K562 (cell line): ENCODE measurements at regions not wholly inside any gene's neighbourhood (a gene's known extent, or its start where the extent isn't known, plus 50 kb on each side); places are given as distances from the start of the nearest gene placed in this dataset.
A peak's percentile ranks its signal among the peaks of the same experiment; 100 is the strongest.

Source experiments
- ATAC-seq: fragments of 200-7000 bp; cut with Tn5 transposase; 3 replicates; pipeline ENCODE4 v1.9.1; 2020; ENCODE audit warnings: moderate library complexity
- BruUV-seq: library from RNA; stranded (reverse); fragments of 400-500 nt; replicated peaks from 2 replicates; lab custom pipeline; 2021; lab: Mats Ljungman, UMichigan
- CTCF ChIA-PET: fragments of 300-600 bp; formaldehyde crosslinking; extraction: SDS; loops from one replicate; lab custom pipeline; 2021; ENCODE audit warnings: low intra/inter-chr PET ratio; lab: Yijun Ruan, JAX
- POLR2A ChIA-PET: fragments of 300-600, 350-650 bp; sonication (Branson Sonifier 250); formaldehyde crosslinking; extraction: SDS; loops from one replicate; lab custom pipeline; 2021; ENCODE audit warnings: antibody characterized with exemption, inconsistent platforms; lab: Yijun Ruan, JAX
- DNase-seq, 4 experiments: peaks; one replicate each; pipeline versions ENCODE4 v3.0.0 to v3.0.0-alpha.2; 2011 to 2018; ENCODE audit warnings: low spot score in 3 of 4, mixed read lengths in 3 of 4; ENCODE audit errors: extremely low read depth in 1 of 4
- FAIRE-seq: peaks from 2 replicates; lab custom pipeline; 2011; peaks lifted over from hg19 to GRCh38; lab: Jason Lieb, UNC
- H2AFZ ChIP-seq: 2 replicates; pipeline ENCODE4 v1.6.0; 2011; ENCODE audit warnings: low read depth, low read length, control low read depth, inconsistent platforms
- H3K27ac ChIP-seq: fragments of 200-600 bp; 3 replicates; pipeline ENCODE4 v1.8.0; 2011; ENCODE audit warnings: low read depth, mild to moderate bottlenecking, control low read depth, inconsistent platforms, low read length, moderate library complexity, mixed read lengths; ENCODE audit errors: extremely low read depth
- H3K27me3 ChIP-seq, 2 experiments: fragments of 300-600 bp in 1 of 2; 2 replicates in 1 of 2; 3 replicates in 1 of 2; pipeline versions ENCODE4 v1.6.0 to v1.8.0; 2011; ENCODE audit warnings: inconsistent platforms in 2 of 2, low read length in 2 of 2, mild to moderate bottlenecking in 1 of 2, mixed read lengths in 1 of 2, moderate library complexity in 1 of 2; ENCODE audit not compliant: control insufficient read depth in 2 of 2, insufficient read depth in 2 of 2
- H3K36me3 ChIP-seq: fragments of 300-600 bp; 3 replicates; pipeline ENCODE4 v1.8.0; 2011; ENCODE audit warnings: mild to moderate bottlenecking, low read length, inconsistent platforms; ENCODE audit not compliant: control insufficient read depth, insufficient read depth
- H3K4me1 ChIP-seq, 2 experiments: fragments of 200-600 bp in 1 of 2; replicated peaks in 1 of 2; 2 replicates in 1 of 2; 3 replicates in 1 of 2; pipeline versions ENCODE4 v1.5.1 to v1.8.0; 2011; ENCODE audit warnings: inconsistent platforms in 2 of 2, low read length in 2 of 2, mild to moderate bottlenecking in 1 of 2, mixed read lengths in 1 of 2, moderate library complexity in 1 of 2; ENCODE audit not compliant: control insufficient read depth in 2 of 2, insufficient read depth in 2 of 2
- H3K4me2 ChIP-seq: 2 replicates; pipeline ENCODE4 v1.6.1; 2011; ENCODE audit warnings: low read length, control low read depth, inconsistent platforms, mixed read lengths; ENCODE audit not compliant: insufficient read depth
- H3K4me3 ChIP-seq: fragments of 200-600 bp; sonication (generic), shearing (Covaris generic); 2 replicates; pipeline ENCODE4 v1.5.1; 2016; ENCODE audit warnings: control low read depth, inconsistent platforms
- H3K79me2 ChIP-seq: fragments of 200-600 bp; 3 replicates; pipeline ENCODE4 v1.8.0; 2011; ENCODE audit warnings: low read length, inconsistent platforms; ENCODE audit not compliant: control insufficient read depth, insufficient read depth
- H3K9ac ChIP-seq, 2 experiments: 2 replicates each; pipeline versions ENCODE4 v1.6.0 to v1.6.1; 2011; ENCODE audit warnings: low read depth in 2 of 2, low read length in 2 of 2, control low read depth in 1 of 2, inconsistent platforms in 1 of 2, mild to moderate bottlenecking in 1 of 2, mixed read lengths in 1 of 2; ENCODE audit not compliant: insufficient read depth in 1 of 2
- H3K9me1 ChIP-seq: one replicate; pipeline ENCODE4 v1.6.0; 2011; ENCODE audit warnings: inconsistent platforms, mild to moderate bottlenecking, low read length, moderate library complexity; ENCODE audit not compliant: control insufficient read depth, insufficient read depth
- H3K9me3 ChIP-seq: replicated peaks from 2 replicates; pipeline ENCODE4 v1.5.1; 2011; ENCODE audit warnings: low read depth, low read length, inconsistent platforms; ENCODE audit not compliant: control insufficient read depth, insufficient read depth
- H4K20me1 ChIP-seq: replicated peaks from 2 replicates; pipeline ENCODE4 v1.6.1; 2011; ENCODE audit warnings: low read length, inconsistent platforms, mixed read lengths; ENCODE audit not compliant: control insufficient read depth, insufficient read depth
- ATF1 ChIP-seq, 2 experiments: fragments of 450-650 bp in 1 of 2; IDR thresholded peaks; 2 replicates each; pipeline ENCODE4 v1.6.1; 2016; ENCODE audit warnings: missing compliant biosample characterization in 1 of 2, missing genetic modification characterization in 1 of 2
- ATF3 ChIP-seq, 2 experiments: fragments of 450-650 bp in 1 of 2; sonication (generic) in 1 of 2; formaldehyde crosslinking in 1 of 2; IDR thresholded peaks in 1 of 2; conservative IDR thresholded peaks in 1 of 2; 2 replicates each; pipeline versions ENCODE4 v1.6.1 to v1.8.1; 2016 to 2023; ENCODE audit warnings: mild to moderate bottlenecking in 2 of 2, moderate library complexity in 2 of 2, inconsistent platforms in 1 of 2, missing genetic modification reagents in 1 of 2
- CAMTA2 ChIP-seq: fragments of 250-450 bp; sonication (Bioruptor Pico); conservative IDR thresholded peaks from 2 replicates; pipeline ENCODE4 v1.5.1; 2022
- ZBTB40 ChIP-seq, 2 experiments: fragments of 450-650 bp in 1 of 2; sonication (generic) in 1 of 2; formaldehyde crosslinking in 1 of 2; IDR thresholded peaks; 2 replicates each; pipeline versions ENCODE4 v1.7.1 to v1.9.0; 2016 to 2022; ENCODE audit warnings: inconsistent platforms in 1 of 2, mild to moderate bottlenecking in 1 of 2, missing genetic modification reagents in 1 of 2
- WGBS: fragments of 100-300 bp; shearing (Covaris generic); methylation state at CpG from one replicate; pipeline ENCODE4 v1.1.6; 2016; ENCODE audit warnings: low coverage, mixed read lengths; ENCODE audit not compliant: insufficient coverage; ENCODE audit errors: missing lambda C conversion rate; 5-methylcytosine and 5-hydroxymethylcytosine counted together
- in situ Hi-C: fragments of 300-500 bp; cut with MboI; formaldehyde crosslinking; loops from 4 replicates; pipeline ENCODE4 v1.15.0; 2018; ENCODE audit warnings: inconsistent platforms, mixed read lengths
- intact Hi-C: fragments of 100-400 bp; cut with micrococcal nuclease; formaldehyde crosslinking; loops from 2 replicates; pipeline ENCODE4 v1.14.2; 2022

GRCh38 chr17:33442320-33442719 lies 149.2 kb upstream of the ASIC2 start:
- ChIA-PET POLR2A (no interaction called here), CTCF (no interaction called here)
- H3K4me2 ChIP-seq: no peak overlapping the region
- FAIRE-seq: no peak
- H3K9me3 ChIP-seq: no peaks in the 10 kb centered on the region
- no peak overlapping the region for H3K27ac ChIP-seq
- H4K20me1 ChIP-seq: no peaks in the 10 kb centered on the region
- H3K36me3 ChIP-seq: no peaks in the 10 kb centered on the region
- 6% methylated on average over 1 of the region's 1 CpG for WGBS
- no peak for TF ChIP-seq ATF1 (CRISPR knock-in tag; IDR thresholded peaks at IDR 0.05)
- no peak for TF ChIP-seq ATF1 (tag; IDR thresholded peaks at IDR 0.05)
- peak; percentile 26; the same call in 1 of the 2 replicates for TF ChIP-seq ATF3 (IDR thresholded peaks at IDR 0.05)
- TF ChIP-seq ATF3 (CRISPR knock-in tag; conservative IDR thresholded peaks at IDR 0.05): no peak
- no peak overlapping the region for H3K9ac ChIP-seq
- no peak for ATAC-seq
- peaks cover 5 to 6% of the 10 kb centered on the region in 2 experiments; a peak in 4 of 5 replicates for H3K27me3 ChIP-seq
- no TSS peak for BruUV-seq
- intact Hi-C loops (no loop called here), in situ Hi-C loops (no loop called here)
- no peaks in the 10 kb centered on the region for H3K9me1 ChIP-seq
- DNase-seq: no peak
- no peak overlapping the region for H3K4me3 ChIP-seq
- H2AFZ ChIP-seq: no peak overlapping the region
- no peaks in the 10 kb centered on the region for H3K4me1 ChIP-seq
- no peaks in the 10 kb centered on the region for H3K79me2 ChIP-seq

GRCh38 chr17:33444731-33445130 lies 151.6 kb upstream of the ASIC2 start:
- WGBS: 0% methylated on average over 3 of the region's 3 CpGs
- in situ Hi-C loops: no loop called here
- Histone ChIP-seq H3K4me1 (no peaks in the 10 kb centered on the region), H3K4me3 (no peak overlapping the region), H3K9me3 (no peaks in the 10 kb centered on the region), H3K36me3 (no peaks in the 10 kb centered on the region), H4K20me1 (no peaks in the 10 kb centered on the region), H3K27me3 (peaks cover 5 to 6% of the 10 kb centered on the region in 2 experiments; a peak in 4 of 5 replicates), H3K4me2 (no peak overlapping the region), H3K27ac (no peak overlapping the region), H2AFZ (no peak overlapping the region), H3K9me1 (no peaks in the 10 kb centered on the region), H3K9ac (no peak overlapping the region), H3K79me2 (no peaks in the 10 kb centered on the region)
- BruUV-seq: no TSS peak
- no peak for DNase-seq
- TF ChIP-seq ZBTB40 (IDR thresholded peaks at IDR 0.05) (peak; percentile 90), ZBTB40 (CRISPR knock-in tag; IDR thresholded peaks at IDR 0.05) (no peak; the same call in 1 of the 2 replicates), CAMTA2 (no peak)
- ATAC-seq: no peak
- POLR2A ChIA-PET: interaction anchor here (1.0 to 1.2 kb wide), 2 partner anchors 23 to 1000 kb away, joined by 3 to 5 read pairs; partner anchors contain the start of gene PSMD11
- CTCF ChIA-PET: no interaction called here
- intact Hi-C loops: loop anchor here (5.0 kb wide), 1 partner anchor 73 kb away; no protein-coding TSS in a partner anchor
- no peak for FAIRE-seq
